Neural crest cell (in vitro differentiated cells): ENCODE measurements at regions not wholly inside any gene's neighbourhood (a gene's known extent, or its start where the extent isn't known, plus 50 kb on each side); places are given as distances from the start of the nearest gene placed in this dataset.

ENCODE experiments used
- DNase-seq: peaks from one replicate; pipeline ENCODE4 v3.0.0; 2021; ENCODE audit warnings: low read depth, mixed read lengths, low spot score
- H3K27ac Mint-ChIP-seq: one replicate; pipeline ENCODE4 v1.8.0; 2021; ENCODE audit warnings: mild to moderate bottlenecking, mixed read lengths; ENCODE audit not compliant: unreplicated experiment
- H3K27me3 Mint-ChIP-seq: 2 replicates; pipeline ENCODE4 v1.8.0; 2021; ENCODE audit warnings: low read depth, mild to moderate bottlenecking, mixed read lengths
- H3K36me3 Mint-ChIP-seq: 2 replicates; pipeline ENCODE4 v1.8.0; 2021; ENCODE audit warnings: low read depth, mild to moderate bottlenecking, mixed read lengths
- H3K4me1 Mint-ChIP-seq: 2 replicates; pipeline ENCODE4 v1.8.0; 2021; ENCODE audit warnings: mixed read lengths
- H3K4me3 Mint-ChIP-seq: one replicate; pipeline ENCODE4 v1.8.0; 2021; ENCODE audit warnings: mild to moderate bottlenecking, mixed read lengths
- H3K9me3 Mint-ChIP-seq: 2 replicates; pipeline ENCODE4 v1.8.0; 2021; ENCODE audit warnings: mixed read lengths
- TF ChIP-seq, protein P1 (sequence below): fragments of 200-600 bp; sonication (generic); conservative IDR thresholded peaks from 2 replicates; pipeline ENCODE4 v1.5.0; 2021; ENCODE audit warnings: antibody characterized with exemption, mild to moderate bottlenecking

DNA sequence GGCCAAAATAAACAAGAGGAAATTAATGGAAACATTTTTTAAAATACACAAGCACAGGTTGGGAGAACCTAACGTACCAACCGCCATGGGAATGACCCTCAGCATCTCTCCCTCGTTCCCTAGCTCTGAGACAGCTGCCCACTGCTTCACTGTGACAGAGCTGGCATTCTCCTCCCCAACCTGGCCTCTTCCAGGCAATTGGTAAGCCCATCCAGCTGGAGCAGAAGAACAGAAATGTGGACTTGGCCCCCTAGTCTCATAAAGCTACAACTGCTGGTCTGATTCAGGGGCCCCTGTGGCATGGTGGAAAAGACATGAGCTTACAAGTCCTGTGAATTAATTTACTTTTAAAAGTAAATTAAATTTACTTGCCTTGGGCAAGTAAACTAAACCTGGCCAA is 245.1 kb downstream of the PTTG2 start:
- Mint-ChIP-seq H3K27ac (no peak overlapping the region), H3K4me3 (no peak overlapping the region), H3K27me3 (no peaks in the 10 kb centered on the region), H3K9me3 (peaks cover 13% of the 10 kb centered on the region), H3K4me1 (peaks cover 12% of the 10 kb centered on the region), H3K36me3 (peaks cover 4% of the 10 kb centered on the region)
- TF ChIP-seq, protein P1, sequence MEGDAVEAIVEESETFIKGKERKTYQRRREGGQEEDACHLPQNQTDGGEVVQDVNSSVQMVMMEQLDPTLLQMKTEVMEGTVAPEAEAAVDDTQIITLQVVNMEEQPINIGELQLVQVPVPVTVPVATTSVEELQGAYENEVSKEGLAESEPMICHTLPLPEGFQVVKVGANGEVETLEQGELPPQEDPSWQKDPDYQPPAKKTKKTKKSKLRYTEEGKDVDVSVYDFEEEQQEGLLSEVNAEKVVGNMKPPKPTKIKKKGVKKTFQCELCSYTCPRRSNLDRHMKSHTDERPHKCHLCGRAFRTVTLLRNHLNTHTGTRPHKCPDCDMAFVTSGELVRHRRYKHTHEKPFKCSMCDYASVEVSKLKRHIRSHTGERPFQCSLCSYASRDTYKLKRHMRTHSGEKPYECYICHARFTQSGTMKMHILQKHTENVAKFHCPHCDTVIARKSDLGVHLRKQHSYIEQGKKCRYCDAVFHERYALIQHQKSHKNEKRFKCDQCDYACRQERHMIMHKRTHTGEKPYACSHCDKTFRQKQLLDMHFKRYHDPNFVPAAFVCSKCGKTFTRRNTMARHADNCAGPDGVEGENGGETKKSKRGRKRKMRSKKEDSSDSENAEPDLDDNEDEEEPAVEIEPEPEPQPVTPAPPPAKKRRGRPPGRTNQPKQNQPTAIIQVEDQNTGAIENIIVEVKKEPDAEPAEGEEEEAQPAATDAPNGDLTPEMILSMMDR: no peak
- DNase-seq: no peak

DNA sequence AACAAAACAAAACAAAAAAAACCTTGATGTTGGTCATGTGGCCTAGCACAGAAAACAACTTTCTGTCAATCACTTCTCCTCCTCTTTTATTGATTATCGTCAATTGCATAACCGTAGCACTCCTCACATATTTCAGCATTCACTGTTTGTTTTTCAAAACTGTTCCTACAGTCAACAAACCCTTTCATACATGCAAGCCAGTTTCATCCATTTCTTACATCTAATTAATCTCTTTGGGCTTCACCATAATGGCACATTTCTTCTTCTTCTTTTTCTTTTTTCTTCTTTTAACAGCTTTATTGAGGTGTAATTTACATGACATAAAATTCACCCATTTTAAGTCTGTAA is 246.9 kb downstream of the PTTG2 start:
- peaks cover 16% of the 10 kb centered on the region for H3K4me1 Mint-ChIP-seq
- no peak overlapping the region for H3K27ac Mint-ChIP-seq
- H3K4me3 Mint-ChIP-seq: no peak overlapping the region
- TF ChIP-seq, protein P1: no peak
- no peaks in the 10 kb centered on the region for H3K27me3 Mint-ChIP-seq
- H3K9me3 Mint-ChIP-seq: peaks cover 13% of the 10 kb centered on the region
- no peak for DNase-seq
- peaks cover 4% of the 10 kb centered on the region for H3K36me3 Mint-ChIP-seq

DNA sequence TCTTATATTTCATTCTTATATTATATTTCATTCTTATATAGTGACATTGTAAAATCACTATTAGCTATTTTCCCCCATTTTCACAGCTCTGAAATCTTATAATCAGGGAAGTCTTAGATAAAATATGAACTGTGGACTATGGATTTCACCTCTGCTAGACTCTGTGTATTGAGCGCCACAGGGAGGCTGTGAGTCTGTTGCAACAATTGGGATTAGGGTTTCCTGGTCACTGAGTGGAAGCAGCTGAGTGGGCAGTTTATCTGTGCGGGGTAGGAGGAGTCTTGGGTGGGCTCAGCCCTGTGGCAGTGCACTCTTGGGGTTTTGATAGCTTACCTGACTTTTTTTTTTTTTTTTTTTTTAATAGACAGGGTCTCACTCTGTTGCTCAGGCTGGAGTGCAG is 249.5 kb downstream of the PTTG2 start:
- TF ChIP-seq, protein P1: no peak
- no peaks in the 10 kb centered on the region for H3K36me3 Mint-ChIP-seq
- no peak overlapping the region for H3K4me3 Mint-ChIP-seq
- peaks cover 10% of the 10 kb centered on the region for H3K9me3 Mint-ChIP-seq
- H3K4me1 Mint-ChIP-seq: peaks cover 11% of the 10 kb centered on the region
- no peaks in the 10 kb centered on the region for H3K27me3 Mint-ChIP-seq
- DNase-seq: no peak
- no peak overlapping the region for H3K27ac Mint-ChIP-seq

DNA sequence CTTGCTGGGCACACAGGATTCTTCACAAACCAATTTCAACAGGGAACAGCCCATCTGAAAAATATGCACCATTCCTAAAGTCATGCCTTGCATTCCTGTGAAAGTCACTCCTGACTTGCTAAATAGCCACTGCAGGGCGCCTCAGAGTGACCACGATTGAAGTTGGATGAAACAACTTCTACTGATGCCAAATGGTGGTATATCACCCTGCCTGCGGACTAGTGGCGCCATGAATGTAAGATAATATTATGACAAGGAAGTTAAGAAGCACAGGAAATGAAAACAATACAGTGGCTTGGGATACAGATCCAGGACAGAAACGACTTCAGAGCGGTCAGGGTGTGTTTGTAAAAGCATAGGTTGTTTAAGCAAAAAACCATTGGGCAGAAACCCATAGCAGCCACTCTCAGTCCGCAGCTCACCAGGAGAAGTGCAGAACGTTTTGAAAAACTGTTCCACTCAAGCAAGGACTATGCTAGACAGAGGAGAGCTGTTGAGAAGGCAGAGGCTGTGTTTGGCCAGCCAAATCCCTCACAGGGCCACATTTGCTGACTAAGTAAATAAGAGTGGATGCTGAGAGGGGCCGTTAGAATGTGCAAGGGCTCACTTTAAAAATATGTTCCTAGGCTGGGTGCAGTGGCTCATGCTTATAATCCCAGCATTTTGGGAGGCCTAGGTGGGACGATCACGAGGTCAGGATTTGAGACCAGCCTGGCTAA is 250.4 kb downstream of the PTTG2 start:
- TF ChIP-seq, protein P1: no peak
- no peak overlapping the region for H3K4me3 Mint-ChIP-seq
- no peaks in the 10 kb centered on the region for H3K36me3 Mint-ChIP-seq
- H3K4me1 Mint-ChIP-seq: peaks cover 4% of the 10 kb centered on the region
- H3K9me3 Mint-ChIP-seq: peaks cover 11% of the 10 kb centered on the region
- DNase-seq: no peak
- H3K27me3 Mint-ChIP-seq: no peaks in the 10 kb centered on the region
- no peak overlapping the region for H3K27ac Mint-ChIP-seq

GRCh38 chr4:38211885-38212284 is 251.7 kb downstream of the PTTG2 start:
- H3K9me3 Mint-ChIP-seq: peaks cover 11% of the 10 kb centered on the region
- no peaks in the 10 kb centered on the region for H3K36me3 Mint-ChIP-seq
- TF ChIP-seq, protein P1: no peak
- no peaks in the 10 kb centered on the region for H3K27me3 Mint-ChIP-seq
- no peak overlapping the region for H3K27ac Mint-ChIP-seq
- H3K4me1 Mint-ChIP-seq: peaks cover 4% of the 10 kb centered on the region
- no peak overlapping the region for H3K4me3 Mint-ChIP-seq
- DNase-seq: no peak
